CD1c-positive myeloid dendritic cell (primary cell): ENCODE measurements at regions not wholly inside any gene's neighbourhood (a gene's known extent, or its start where the extent isn't known, plus 50 kb on each side); places are given as distances from the start of the nearest gene placed in this dataset.

Experiments used
- DNase-seq: peaks from one replicate; pipeline ENCODE4 v3.0.0-alpha.2; 2016; ENCODE audit errors: extremely low spot score

DNA sequence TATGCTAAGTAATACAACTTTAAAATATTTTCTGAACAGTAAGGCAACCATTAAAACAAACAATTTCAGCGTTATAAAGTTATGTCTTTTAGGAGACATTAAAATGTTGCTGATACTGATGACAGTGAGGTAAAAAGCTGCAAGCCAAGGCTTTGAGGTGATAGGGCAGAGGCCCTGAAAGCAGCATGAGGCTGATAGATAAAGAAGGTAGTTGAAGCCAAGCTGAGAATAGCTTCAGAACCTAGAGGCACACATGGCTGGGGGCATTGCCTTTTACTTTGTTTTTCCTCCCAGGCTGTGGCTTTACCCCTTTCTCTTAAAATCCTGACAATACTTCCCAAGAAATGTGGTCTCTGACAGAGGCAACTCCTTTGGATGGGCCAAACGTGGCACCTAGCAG lies 149.0 kb upstream of the WWC1 start:
- DNase-seq: no peak

DNA sequence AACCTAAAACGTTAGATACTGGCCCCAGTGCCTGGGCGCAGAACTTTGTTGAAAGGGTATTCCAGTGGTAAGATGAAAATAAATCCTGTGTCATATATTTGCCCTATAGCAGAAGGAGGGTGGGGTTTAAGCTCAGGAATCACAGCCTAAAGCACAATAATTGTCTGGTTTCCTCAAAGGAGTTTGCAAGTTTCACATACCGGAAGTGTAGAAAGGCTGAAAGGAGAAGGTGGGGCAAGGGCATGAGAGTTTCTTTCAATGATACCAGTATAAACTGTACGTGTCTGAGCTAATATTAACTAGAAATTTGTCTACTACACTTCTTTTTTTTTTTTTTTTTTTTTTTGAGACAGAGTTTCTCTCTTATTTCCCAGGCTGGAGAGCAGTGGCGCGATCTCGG lies 147.9 kb upstream of the WWC1 start:
- peak; percentile 43 for DNase-seq

DNA sequence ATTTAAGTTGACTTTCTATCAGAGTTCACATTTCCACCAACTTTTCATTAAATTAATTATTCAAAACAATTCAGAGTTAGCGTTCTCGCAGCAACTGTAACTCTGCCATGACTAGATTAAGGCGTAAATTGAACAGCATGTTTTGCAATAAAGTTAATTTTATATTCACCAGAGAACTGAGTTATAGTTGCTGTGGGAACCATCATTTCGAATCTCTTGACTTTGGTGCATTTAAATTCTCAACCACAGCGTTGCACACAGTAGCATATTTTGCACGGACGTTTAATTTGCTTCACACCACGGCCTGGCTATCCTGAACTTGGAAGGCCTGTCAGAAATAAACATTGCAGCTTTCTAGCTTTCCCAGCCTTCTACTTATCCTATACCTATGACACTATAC lies 144.3 kb upstream of the WWC1 start:
- DNase-seq: no peak

DNA sequence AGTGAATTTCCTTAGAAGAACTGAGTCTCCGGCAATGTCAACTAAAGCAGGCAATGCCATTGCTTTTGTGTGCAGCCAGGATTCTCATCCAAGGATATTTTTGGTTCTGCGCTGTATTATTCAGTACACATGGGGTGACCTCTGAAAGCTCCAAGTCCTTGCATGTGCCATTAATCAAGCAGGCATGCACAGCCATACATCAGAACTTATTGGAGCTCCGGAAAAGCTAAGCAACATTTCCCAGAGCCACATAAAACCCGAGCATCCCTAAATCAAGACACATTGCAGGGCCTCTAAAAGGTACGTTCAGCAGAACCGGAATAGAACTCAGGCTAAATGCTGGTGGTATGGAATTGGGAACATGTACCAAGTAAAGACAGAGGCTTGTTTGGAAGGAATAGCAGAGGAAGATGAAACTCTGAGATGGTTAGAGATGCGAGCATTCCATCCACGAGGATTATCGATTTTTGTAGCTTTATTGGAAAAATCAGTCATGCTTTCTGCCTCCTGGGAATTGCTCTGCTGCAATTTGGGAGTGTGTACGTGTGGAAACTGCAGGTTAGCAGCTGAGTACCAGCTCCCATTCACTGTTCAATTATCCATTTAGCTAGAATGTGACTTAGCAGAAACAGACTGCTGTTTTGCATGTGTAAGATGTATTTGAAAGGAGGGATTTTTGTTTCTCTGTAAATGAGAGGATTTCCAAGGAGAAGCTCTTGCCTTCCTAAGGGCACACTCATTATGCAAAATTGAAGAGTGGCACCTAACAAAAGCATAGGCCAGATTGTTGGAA lies 143.7 kb upstream of the WWC1 start:
- DNase-seq: no peak

DNA sequence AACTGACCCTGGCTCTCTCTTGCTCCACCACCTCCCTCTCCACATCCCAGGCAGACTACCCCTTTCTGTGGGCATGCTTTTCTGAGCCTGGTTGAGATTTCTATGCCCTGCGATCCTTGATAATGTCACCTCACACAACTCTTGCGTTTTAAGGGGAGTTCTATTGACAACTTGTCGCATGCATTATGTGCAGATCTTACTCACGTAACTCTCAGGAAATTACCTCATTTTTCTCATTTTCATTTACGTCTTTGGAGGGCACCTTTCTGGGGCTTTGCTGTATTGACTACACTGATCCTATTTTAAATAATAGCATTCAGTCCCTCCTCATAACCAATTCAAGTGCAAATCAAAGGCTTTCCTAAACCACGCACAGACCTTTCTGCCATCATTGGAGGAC lies 140.4 kb upstream of the WWC1 start:
- no peak for DNase-seq

- no peak for DNase-seq
Observed at GRCh38 chr5:168152660-168153059, 138.8 kb upstream of the WWC1 start.

- DNase-seq: no peak
Observed at GRCh38 chr5:168153263-168153875, 138.1 kb upstream of the WWC1 start.

DNA sequence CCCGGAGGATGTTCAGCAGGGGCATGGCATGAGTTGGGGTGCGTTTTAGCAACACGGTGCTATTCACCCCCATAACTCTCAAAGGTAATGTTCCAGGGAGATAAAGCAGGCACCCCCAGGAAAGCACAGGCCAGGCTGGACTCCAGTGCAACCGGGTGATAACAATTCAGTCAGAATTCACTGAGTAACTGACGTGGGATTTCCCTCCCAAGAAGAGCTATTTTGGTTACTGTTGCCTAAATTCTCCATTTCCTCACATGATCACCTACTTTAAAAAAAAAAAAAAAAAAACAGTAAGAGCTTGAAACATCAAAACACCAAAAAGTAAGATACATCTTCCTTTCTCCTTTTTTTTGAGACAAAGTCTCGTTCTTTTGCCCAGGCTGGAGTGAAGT lies 137.6 kb upstream of the WWC1 start:
- DNase-seq: no peak

DNA sequence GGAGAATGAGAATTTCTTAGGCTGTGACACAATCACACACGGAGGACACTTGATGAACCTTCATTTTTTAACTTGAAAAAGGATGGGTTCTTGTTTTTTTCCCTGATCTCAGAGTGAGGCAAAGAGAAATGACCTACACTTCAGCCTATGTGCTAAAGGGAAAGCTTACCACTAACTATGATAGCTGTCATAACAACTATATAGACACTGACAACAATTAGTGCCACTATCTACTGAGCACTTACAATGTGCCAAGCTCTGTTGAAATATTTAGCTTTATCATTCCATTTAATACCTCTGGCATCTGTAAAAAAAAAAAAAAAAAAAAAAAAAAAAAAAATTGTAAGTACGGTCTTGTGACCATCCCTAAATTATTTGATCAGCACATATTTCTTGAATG lies 135.9 kb upstream of the WWC1 start:
- DNase-seq: no peak

DNA sequence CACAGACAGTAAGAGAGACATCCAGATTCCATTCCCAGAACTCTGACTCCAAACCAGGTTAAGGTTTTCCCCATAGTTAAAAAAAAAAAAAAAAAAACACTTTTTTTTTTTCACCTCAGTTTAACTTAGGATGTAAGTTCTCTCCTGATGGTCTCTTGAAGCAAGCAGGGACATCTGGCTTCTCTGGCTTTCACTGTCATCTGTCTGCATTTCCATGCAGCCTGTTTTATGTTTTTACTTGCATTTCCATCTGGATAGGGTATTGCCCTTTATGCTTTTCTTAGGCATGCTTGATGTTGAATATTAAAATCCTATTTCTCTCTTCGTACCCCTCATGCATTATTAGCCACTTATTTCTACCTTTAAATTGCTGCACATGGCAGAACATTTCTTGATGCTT lies 135.3 kb upstream of the WWC1 start:
- no peak for DNase-seq

DNA sequence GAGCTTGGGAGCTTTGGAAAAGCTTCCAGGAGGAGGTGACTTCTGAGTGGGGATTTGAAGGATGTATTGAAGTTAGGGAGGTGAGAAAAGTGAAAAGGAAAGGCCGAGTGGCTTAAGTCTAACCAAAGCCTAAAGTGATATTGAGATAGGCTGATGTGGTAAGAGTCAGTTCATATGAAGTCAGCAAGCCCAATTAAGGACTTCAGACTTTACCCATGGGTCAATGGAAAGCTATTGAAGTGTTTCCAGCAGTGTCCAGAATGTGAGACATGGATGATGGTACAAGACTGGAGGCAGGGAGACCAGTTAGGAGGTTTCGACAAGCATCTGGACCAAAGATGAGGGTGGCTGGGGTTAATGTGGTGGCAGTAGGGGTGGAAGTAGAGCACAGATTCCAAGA lies 134.3 kb upstream of the WWC1 start:
- DNase-seq: no peak

- peak; percentile 89 for DNase-seq
Observed at GRCh38 chr5:168159425-168159824, 132.0 kb upstream of the WWC1 start.

DNA sequence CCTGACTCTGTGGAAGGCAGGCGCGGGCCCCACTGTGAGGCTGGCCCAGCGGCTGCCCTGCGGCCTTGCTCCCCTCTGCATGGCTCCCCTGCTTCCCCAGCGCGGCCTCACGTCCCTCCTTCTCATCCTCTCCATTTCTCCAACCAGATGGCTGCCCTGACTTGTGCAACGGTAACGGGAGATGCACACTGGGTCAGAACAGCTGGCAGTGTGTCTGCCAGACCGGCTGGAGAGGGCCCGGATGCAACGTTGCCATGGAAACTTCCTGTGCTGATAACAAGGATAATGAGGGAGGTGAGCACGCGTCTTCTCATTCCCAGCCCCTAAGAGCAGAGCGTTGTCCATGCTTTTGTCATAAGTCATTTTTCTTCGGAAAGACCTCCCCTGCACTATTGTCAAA lies 129.0 kb upstream of the WWC1 start:
- no peak for DNase-seq

DNA sequence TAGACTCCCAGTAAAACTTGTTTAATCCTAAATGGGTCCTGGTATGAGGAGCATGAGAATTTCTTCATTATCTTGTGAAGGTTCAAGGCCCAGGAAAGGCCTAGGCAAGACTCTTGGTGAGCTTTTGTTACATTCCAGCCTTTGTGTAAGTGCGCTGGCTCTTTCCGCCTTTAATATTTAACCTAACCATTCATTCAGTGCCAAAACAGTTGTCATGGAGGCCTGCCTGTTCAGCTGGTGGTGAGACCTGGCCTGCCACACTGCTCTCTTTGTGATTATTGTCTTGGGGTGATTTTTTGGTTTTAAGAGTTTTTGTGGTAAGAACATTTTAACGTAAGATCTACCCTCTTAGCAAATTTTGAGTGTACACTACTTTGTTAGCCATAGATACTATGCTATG lies 127.5 kb upstream of the WWC1 start:
- DNase-seq: no peak

DNA sequence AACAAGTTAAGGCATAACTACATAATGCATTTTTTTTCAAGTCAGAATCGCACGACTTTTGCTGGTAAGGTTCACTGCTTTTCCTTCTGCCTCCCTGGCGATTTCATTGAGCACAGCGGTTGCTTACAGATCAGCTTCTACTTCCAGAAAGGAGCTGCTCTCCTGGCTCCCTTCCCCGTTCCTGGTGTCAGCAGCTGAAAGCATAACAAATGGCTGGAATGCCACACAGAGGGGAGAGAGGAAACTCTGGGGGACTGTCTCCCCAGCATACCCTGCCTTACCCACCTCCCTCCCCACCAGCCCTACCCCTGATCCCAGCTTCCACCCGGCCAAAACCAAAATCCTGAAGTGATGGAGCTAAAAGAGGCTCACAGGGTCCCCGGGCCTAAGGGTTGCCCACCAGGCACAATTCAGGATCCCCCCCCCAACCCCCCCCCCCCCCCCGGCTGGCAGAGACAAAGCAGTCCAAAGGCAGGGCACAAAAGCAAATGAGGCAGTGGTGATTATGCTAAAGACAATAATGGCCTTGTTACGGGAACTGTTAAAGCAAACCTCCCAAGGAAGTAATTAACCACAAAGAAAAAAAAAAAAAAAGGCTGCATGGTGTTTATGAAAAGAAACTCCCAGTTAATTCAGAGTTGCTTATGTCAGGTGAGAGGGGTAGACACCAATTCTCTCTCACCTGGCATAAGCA lies 126.1 kb upstream of the WWC1 start:
- no peak for DNase-seq

DNA sequence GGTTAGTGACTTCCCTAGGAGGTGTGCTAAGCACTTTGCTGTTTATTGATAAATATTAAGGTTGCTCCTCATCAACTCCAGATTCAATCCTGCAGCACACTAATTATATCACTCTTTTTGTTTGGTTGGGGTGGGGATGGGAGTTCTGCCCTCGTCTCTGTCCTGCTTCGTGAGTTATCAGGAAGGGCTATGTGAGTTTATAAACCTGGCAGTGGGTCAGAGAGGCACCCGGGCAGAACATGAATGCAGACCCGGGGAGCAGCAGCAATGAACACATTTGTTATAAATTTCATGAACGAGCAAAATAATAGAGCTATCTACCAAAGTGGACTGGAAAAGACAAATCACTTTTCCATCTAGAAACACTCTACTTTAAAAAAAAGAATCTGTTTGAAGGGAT lies 125.5 kb upstream of the WWC1 start:
- no peak for DNase-seq

DNA sequence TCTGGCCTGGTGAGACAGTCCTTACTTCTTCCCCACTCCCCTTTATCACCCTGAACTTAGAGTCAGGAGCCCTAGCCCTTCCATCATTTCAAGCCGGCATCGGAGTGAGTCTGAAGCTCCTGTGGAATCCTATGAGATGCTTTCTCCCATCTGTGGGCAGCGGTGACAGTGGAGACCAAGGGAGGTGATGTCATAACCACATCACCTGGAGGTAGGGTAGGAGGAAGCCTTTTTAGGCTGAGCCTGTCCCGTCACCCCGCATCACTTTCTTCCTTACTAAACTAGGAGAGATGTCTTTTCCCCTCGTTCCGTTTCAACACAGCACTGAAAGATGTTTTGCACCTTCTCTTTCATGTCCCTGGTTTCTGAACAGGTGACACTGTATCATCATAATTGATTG lies 124.1 kb upstream of the WWC1 start:
- no peak for DNase-seq

DNA sequence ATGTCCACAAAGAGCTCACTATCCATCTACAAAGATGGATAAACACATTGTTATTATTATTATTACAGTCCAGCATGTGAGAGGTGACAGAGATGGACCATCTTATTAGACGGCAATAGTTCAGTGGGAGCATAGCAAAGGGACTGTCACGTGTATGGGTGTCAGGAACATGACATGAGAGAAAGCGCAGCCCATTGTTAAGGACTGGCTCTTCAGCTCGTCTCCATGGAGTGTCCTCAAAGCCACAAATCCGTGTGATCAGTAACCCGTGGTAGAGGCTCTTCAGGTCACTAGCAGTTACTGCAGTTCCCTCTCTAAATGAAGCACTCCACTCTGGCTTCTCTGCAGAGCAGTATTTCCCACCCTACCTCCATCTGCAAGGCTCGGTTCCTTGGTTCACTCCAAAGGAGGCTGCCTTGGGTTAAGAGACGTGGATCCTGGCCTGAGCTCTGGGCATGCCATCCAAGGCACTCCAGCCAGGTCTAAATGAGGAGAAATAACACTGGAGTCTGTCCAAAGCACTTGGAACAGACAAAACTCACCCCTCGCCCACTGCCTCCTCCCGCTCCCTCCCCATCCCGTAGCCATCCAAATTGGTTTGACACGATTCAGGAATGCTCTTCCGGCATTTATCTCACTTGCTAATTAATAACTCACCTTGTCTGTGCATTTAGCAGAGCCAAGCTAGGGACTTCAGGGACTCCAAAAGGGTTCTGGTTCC lies 122.3 kb upstream of the WWC1 start:
- DNase-seq: no peak

DNA sequence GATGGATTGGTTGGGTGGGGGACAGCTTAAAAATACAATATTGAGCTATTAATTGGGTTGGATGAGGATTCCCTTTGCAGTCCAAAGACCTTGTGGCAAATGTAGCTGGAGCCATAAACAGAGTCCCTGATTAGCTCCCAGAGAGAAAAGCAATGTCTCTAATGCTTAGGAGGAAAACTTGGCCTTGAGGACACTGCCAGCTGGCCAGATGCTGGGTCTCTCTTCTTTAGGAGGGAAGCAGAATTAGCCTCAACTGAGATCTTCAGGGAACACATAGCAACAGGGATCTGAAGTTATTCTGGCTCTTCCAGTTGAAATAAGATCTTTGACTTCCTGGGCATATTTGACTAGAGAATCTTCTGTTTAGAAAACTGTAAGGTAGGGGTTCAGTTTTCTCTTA lies 121.7 kb upstream of the WWC1 start:
- no peak for DNase-seq

DNA sequence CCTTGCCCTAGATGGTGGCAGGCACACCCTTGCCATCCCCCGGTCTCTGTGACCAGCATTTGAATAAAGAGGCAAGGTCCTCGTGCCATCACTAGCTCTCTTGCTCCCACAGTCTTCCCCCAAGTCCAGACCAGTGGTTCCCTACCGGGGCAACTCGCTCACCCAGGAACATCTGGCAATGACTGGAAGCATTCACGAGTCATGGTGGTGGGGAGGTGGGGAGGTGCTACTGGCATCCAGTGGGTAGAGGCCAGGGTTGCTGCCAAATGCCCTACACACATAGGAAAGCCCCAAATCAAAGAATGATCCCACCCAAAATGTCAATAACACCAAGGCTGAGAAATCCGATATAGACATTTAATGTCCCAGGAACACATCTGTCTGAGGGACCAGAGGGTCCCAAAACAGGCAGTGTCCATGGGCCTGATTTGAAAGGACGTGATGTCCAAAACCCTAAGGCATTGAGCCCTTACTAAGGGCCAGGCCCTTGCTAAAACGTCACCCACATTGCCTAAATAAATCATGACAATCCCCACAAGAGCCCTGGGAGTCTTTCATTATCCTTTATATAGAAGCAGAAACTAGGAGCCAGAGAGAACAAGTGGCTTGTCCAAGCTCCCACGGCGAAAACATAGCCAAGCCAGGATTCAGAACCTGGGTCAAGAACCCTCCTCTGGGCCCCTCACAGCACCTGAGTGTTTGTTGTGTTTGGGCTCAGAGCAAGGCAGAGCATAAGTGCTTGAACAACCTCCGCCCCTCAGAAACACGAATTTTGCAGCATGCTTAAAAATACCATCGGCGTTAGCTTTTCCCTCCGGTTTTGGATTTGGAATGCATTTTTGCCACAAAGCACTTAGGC lies 119.3 kb upstream of the WWC1 start:
- DNase-seq: no peak

DNA sequence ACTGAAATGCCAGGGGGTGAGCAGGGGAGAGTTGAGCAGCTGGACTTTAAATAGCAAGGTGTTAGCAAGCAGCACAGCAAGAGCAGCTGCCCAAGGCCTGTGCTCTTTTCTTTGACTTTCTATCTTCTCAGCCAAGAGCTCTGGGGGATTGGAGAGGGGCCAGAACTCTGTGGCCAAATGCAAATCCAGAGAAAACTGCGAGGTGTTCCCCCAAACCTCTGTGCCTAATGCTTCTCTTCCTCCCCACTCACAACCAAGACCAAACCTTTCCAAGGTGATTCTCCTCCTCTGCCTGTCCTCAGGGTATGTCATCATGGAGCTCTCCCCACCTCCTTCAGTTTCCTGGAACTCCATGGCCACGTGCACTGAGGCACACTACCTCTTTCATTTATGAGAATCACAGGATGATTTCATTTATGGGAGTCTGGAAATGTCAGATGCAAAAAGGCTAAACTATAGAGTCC lies 118.7 kb upstream of the WWC1 start:
- DNase-seq: no peak

GRCh38 chr5:168174376-168174775 lies 117.1 kb upstream of the WWC1 start:
- DNase-seq: no peak
